ENCODE measurements at regions not wholly inside any gene's neighbourhood (a gene's known extent, or its start where the extent isn't known, plus 50 kb on each side); places are given as distances from the start of the nearest gene placed in this dataset.

GRCh38 chr1:8189931-8190483 is 127.9 kb upstream of the SLC45A1 start:
- TF ChIP-seq, protein P1, sequence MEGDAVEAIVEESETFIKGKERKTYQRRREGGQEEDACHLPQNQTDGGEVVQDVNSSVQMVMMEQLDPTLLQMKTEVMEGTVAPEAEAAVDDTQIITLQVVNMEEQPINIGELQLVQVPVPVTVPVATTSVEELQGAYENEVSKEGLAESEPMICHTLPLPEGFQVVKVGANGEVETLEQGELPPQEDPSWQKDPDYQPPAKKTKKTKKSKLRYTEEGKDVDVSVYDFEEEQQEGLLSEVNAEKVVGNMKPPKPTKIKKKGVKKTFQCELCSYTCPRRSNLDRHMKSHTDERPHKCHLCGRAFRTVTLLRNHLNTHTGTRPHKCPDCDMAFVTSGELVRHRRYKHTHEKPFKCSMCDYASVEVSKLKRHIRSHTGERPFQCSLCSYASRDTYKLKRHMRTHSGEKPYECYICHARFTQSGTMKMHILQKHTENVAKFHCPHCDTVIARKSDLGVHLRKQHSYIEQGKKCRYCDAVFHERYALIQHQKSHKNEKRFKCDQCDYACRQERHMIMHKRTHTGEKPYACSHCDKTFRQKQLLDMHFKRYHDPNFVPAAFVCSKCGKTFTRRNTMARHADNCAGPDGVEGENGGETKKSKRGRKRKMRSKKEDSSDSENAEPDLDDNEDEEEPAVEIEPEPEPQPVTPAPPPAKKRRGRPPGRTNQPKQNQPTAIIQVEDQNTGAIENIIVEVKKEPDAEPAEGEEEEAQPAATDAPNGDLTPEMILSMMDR (IDR thresholded peaks at IDR 0.05) = no peak
- TF ChIP-seq EP300 (IDR thresholded peaks at IDR 0.05) = no peak
